BJ (cell line): ENCODE measurements at regions not wholly inside any gene's neighbourhood (a gene's known extent, or its start where the extent isn't known, plus 50 kb on each side); places are given as distances from the start of the nearest gene placed in this dataset.

Experiments
- CTCF ChIA-PET: fragments of 350-600 bp; formaldehyde crosslinking; extraction: SDS; loops from one replicate; lab custom pipeline; 2021; ENCODE audit warnings: antibody characterized with exemption, inconsistent platforms; lab: Yijun Ruan, JAX
- POLR2A ChIA-PET: fragments of 300-600 bp; sonication (Branson Sonifier 250); formaldehyde crosslinking; extraction: SDS; loops from one replicate; lab custom pipeline; 2021; ENCODE audit warnings: antibody characterized with exemption; lab: Charles Lee
- DNase-seq: peaks from one replicate; pipeline ENCODE4 v3.0.0-alpha.2; 2011; ENCODE audit warnings: low read depth
- H3K27me3 ChIP-seq: 2 replicates; pipeline ENCODE4 v1.6.0; 2011; ENCODE audit warnings: low read length; ENCODE audit not compliant: control insufficient read depth, insufficient read depth
- H3K36me3 ChIP-seq: 2 replicates; pipeline ENCODE4 v1.5.1; 2011; ENCODE audit warnings: low read length; ENCODE audit not compliant: control insufficient read depth, insufficient read depth
- H3K4me3 ChIP-seq: 2 replicates; pipeline ENCODE4 v1.5.1; 2011; ENCODE audit warnings: low read depth, mild to moderate bottlenecking, control low read depth, low read length
- CTCF ChIP-seq: IDR thresholded peaks from 2 replicates; pipeline ENCODE4 v1.5.1; 2011; ENCODE audit warnings: low read depth, mild to moderate bottlenecking, control low read depth, inconsistent platforms, low read length, moderate library complexity; ENCODE audit not compliant: insufficient read depth

GRCh38 chr17:53891726-53892125, 69.0 kb downstream of the KIF2B start:
- no peak for TF ChIP-seq CTCF
- Histone ChIP-seq H3K27me3 (no peaks in the 10 kb centered on the region), H3K36me3 (no peaks in the 10 kb centered on the region), H3K4me3 (no peak overlapping the region)
- POLR2A ChIA-PET = no interaction called here
- no peak for DNase-seq
- CTCF ChIA-PET = no interaction called here

- H3K27me3 ChIP-seq = no peaks in the 10 kb centered on the region
- no peak for DNase-seq
- CTCF ChIA-PET = no interaction called here
- no peak overlapping the region for H3K4me3 ChIP-seq
- TF ChIP-seq CTCF = no peak
- no peaks in the 10 kb centered on the region for H3K36me3 ChIP-seq
- POLR2A ChIA-PET = no interaction called here
Observed at GRCh38 chr17:53892222-53892621, 69.5 kb downstream of the KIF2B start.

GRCh38 chr17:53894591-53894990, 71.9 kb downstream of the KIF2B start:
- H3K36me3 ChIP-seq = no peaks in the 10 kb centered on the region
- no peaks in the 10 kb centered on the region for H3K27me3 ChIP-seq
- TF ChIP-seq CTCF = no peak
- no peak for DNase-seq
- no peak overlapping the region for H3K4me3 ChIP-seq
- ChIA-PET POLR2A (no interaction called here), CTCF (no interaction called here)

GRCh38 chr17:53896047-53896446, 73.3 kb downstream of the KIF2B start:
- Histone ChIP-seq H3K36me3 (no peaks in the 10 kb centered on the region), H3K4me3 (no peak overlapping the region), H3K27me3 (no peaks in the 10 kb centered on the region)
- TF ChIP-seq CTCF = no peak
- no peak for DNase-seq
- CTCF ChIA-PET = interaction anchor here (1.0 kb wide), 1 partner anchor 11 kb away, joined by 3 read pairs; no protein-coding TSS in a partner anchor
- POLR2A ChIA-PET = no interaction called here

- H3K4me3 ChIP-seq = no peak overlapping the region
- no peak for DNase-seq
- no peak for TF ChIP-seq CTCF
- H3K27me3 ChIP-seq = no peaks in the 10 kb centered on the region
- ChIA-PET POLR2A (no interaction called here), CTCF (no interaction called here)
- no peaks in the 10 kb centered on the region for H3K36me3 ChIP-seq
Observed at GRCh38 chr17:53900951-53901350, 78.2 kb downstream of the KIF2B start.
